ENCODE measurements at regions not wholly inside any gene's neighbourhood (a gene's known extent, or its start where the extent isn't known, plus 50 kb on each side); places are given as distances from the start of the nearest gene placed in this dataset.

DNA sequence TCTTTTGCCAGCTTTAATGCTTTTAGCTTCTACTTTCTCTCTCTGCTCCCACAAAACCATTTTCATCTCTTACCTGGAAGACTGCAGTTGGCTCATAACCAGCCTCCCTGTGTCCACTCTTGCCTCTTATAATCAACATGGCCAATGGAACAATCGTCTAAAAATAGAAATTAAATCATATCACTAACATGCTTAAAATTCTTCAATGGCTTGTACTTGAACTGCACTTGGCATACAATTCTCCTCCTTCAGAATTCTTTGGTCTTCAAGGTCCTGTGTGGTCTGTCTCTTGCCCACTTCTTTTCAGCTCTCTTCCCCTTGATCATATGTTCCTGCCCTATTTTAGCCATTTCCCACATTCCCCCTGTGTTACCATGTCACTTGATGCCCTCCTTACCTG lies 342.2 kb downstream of the ATP23 start:
- no peak overlapping the region for H3K4me2 ChIP-seq (ENCODE audit: low read length)
- no peaks in the 10 kb centered on the region for H3K27me3 ChIP-seq (ENCODE audit: control insufficient read depth, low read length)
- H4K20me1 ChIP-seq (ENCODE audit: control insufficient read depth, insufficient read depth, low read depth, low read length), result no peaks in the 10 kb centered on the region
- no peaks in the 10 kb centered on the region for H3K79me2 ChIP-seq (ENCODE audit: control insufficient read depth, low read length)
- no peaks in the 10 kb centered on the region for H3K36me3 ChIP-seq (ENCODE audit: control insufficient read depth, low read length)
- H3K9me3 ChIP-seq (ENCODE audit: control insufficient read depth, insufficient read depth, low read length), result no peaks in the 10 kb centered on the region
- H3K27ac ChIP-seq (ENCODE audit: low read depth, low read length), result no peak overlapping the region
- TF ChIP-seq, protein P1, sequence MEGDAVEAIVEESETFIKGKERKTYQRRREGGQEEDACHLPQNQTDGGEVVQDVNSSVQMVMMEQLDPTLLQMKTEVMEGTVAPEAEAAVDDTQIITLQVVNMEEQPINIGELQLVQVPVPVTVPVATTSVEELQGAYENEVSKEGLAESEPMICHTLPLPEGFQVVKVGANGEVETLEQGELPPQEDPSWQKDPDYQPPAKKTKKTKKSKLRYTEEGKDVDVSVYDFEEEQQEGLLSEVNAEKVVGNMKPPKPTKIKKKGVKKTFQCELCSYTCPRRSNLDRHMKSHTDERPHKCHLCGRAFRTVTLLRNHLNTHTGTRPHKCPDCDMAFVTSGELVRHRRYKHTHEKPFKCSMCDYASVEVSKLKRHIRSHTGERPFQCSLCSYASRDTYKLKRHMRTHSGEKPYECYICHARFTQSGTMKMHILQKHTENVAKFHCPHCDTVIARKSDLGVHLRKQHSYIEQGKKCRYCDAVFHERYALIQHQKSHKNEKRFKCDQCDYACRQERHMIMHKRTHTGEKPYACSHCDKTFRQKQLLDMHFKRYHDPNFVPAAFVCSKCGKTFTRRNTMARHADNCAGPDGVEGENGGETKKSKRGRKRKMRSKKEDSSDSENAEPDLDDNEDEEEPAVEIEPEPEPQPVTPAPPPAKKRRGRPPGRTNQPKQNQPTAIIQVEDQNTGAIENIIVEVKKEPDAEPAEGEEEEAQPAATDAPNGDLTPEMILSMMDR (IDR thresholded peaks at IDR 0.05; ENCODE audit: low read depth, low read length, poor library complexity, severe bottlenecking), result no peak
- no peak for TF ChIP-seq EZH2phosphoT487 (IDR thresholded peaks at IDR 0.05; ENCODE audit: borderline replicate concordance, low read length)
- no peak overlapping the region for H3K4me3 ChIP-seq (ENCODE audit: low read length)
- H3K4me1 ChIP-seq (ENCODE audit: control insufficient read depth, low read length), result no peaks in the 10 kb centered on the region
- no peaks in the 10 kb centered on the region for H3F3A ChIP-seq (ENCODE audit: control insufficient read depth, insufficient read depth)
- no peaks in the 10 kb centered on the region for H3K9me2 ChIP-seq (replicated peaks; ENCODE audit: control insufficient read depth, low read length)

DNA sequence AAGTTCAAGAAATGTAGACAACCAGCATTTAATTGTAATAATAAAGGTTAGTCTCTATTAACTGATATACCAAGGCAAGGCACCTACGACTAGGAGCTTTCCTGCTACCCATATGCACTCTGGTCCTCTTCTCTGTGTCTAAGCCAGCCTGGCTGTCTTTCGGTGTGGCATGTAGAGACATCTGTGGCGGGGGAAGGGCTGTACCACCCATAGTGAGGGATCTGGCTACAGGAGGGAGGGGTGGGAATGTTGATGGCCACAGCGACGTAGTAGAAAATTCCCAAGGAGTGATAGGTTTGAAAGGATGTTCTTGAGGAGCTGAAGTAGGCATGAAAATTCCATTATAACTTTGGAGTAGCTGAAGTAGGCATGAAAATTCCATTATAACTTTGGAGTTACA lies 344.2 kb downstream of the ATP23 start:
- H3F3A ChIP-seq (ENCODE audit: control insufficient read depth, insufficient read depth), result no peaks in the 10 kb centered on the region
- no peaks in the 10 kb centered on the region for H3K27me3 ChIP-seq (ENCODE audit: control insufficient read depth, low read length)
- no peaks in the 10 kb centered on the region for H3K9me2 ChIP-seq (replicated peaks; ENCODE audit: control insufficient read depth, low read length)
- no peak overlapping the region for H3K4me2 ChIP-seq (ENCODE audit: low read length)
- H3K79me2 ChIP-seq (ENCODE audit: control insufficient read depth, low read length), result no peaks in the 10 kb centered on the region
- no peaks in the 10 kb centered on the region for H3K4me1 ChIP-seq (ENCODE audit: control insufficient read depth, low read length)
- H4K20me1 ChIP-seq (ENCODE audit: control insufficient read depth, insufficient read depth, low read depth, low read length), result no peaks in the 10 kb centered on the region
- no peak overlapping the region for H3K4me3 ChIP-seq (ENCODE audit: low read length)
- H3K36me3 ChIP-seq (ENCODE audit: control insufficient read depth, low read length), result no peaks in the 10 kb centered on the region
- no peaks in the 10 kb centered on the region for H3K9me3 ChIP-seq (ENCODE audit: control insufficient read depth, insufficient read depth, low read length)
- TF ChIP-seq, protein P1 (IDR thresholded peaks at IDR 0.05; ENCODE audit: low read depth, low read length, poor library complexity, severe bottlenecking), result no peak
- no peak for TF ChIP-seq EZH2phosphoT487 (IDR thresholded peaks at IDR 0.05; ENCODE audit: borderline replicate concordance, low read length)
- H3K27ac ChIP-seq (ENCODE audit: low read depth, low read length), result no peak overlapping the region

DNA sequence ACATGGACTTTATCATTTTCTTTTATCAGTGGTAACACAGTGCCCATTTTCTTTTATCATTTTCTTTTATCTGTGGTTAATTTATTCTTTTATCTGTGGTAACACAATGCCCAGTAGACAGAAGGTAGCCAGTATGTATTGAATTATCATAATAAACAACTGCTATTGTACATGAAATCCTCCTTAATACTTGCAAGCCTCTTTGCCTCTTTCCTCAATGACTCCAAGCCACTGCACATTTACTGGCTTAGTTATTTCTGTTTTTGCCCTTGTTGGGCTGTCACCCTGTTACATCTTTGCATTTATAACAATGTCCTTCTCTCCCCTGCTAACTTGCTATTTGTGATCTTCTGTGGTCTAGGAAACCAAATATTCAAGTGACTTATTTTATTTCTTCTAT lies 345.0 kb downstream of the ATP23 start:
- H3K4me3 ChIP-seq (ENCODE audit: low read length), result no peak overlapping the region
- no peaks in the 10 kb centered on the region for H4K20me1 ChIP-seq (ENCODE audit: control insufficient read depth, insufficient read depth, low read depth, low read length)
- H3F3A ChIP-seq (ENCODE audit: control insufficient read depth, insufficient read depth), result no peaks in the 10 kb centered on the region
- no peaks in the 10 kb centered on the region for H3K36me3 ChIP-seq (ENCODE audit: control insufficient read depth, low read length)
- H3K4me1 ChIP-seq (ENCODE audit: control insufficient read depth, low read length), result no peaks in the 10 kb centered on the region
- no peak overlapping the region for H3K27ac ChIP-seq (ENCODE audit: low read depth, low read length)
- H3K79me2 ChIP-seq (ENCODE audit: control insufficient read depth, low read length), result no peaks in the 10 kb centered on the region
- no peak for TF ChIP-seq EZH2phosphoT487 (IDR thresholded peaks at IDR 0.05; ENCODE audit: borderline replicate concordance, low read length)
- TF ChIP-seq, protein P1 (IDR thresholded peaks at IDR 0.05; ENCODE audit: low read depth, low read length, poor library complexity, severe bottlenecking), result no peak
- H3K9me3 ChIP-seq (ENCODE audit: control insufficient read depth, insufficient read depth, low read length), result no peaks in the 10 kb centered on the region
- no peaks in the 10 kb centered on the region for H3K9me2 ChIP-seq (replicated peaks; ENCODE audit: control insufficient read depth, low read length)
- no peak overlapping the region for H3K4me2 ChIP-seq (ENCODE audit: low read length)
- H3K27me3 ChIP-seq (ENCODE audit: control insufficient read depth, low read length), result no peaks in the 10 kb centered on the region

DNA sequence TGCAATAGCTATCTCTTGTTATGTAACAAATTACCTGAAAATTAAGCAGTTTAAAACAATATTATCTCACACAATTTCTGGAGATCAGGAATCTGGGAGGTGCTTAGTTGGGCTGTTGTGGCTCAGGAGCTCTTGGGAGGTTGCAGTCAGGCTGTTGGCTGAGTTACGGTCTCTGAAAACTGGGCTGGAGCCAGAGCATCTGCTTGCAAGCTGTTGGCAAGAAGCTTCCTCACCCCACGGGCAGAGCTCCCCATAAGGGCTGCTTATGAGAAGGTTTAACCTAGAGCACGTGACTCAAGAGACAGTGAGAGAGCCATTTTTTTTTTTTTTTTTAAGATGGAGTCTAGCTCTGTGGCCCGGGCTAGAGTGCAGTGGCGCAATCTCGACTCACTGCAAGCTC lies 346.8 kb downstream of the ATP23 start:
- Histone ChIP-seq H3K27me3 (ENCODE audit: control insufficient read depth, low read length) (no peaks in the 10 kb centered on the region), H3K79me2 (ENCODE audit: control insufficient read depth, low read length) (no peaks in the 10 kb centered on the region), H3F3A (ENCODE audit: control insufficient read depth, insufficient read depth) (no peaks in the 10 kb centered on the region), H3K4me3 (ENCODE audit: low read length) (no peak overlapping the region), H3K9me3 (ENCODE audit: control insufficient read depth, insufficient read depth, low read length) (no peaks in the 10 kb centered on the region), H3K9me2 (replicated peaks; ENCODE audit: control insufficient read depth, low read length) (no peaks in the 10 kb centered on the region), H3K27ac (ENCODE audit: low read depth, low read length) (no peak overlapping the region), H3K36me3 (ENCODE audit: control insufficient read depth, low read length) (no peaks in the 10 kb centered on the region), H3K4me2 (ENCODE audit: low read length) (no peak overlapping the region), H3K4me1 (ENCODE audit: control insufficient read depth, low read length) (no peaks in the 10 kb centered on the region), H4K20me1 (ENCODE audit: control insufficient read depth, insufficient read depth, low read depth, low read length) (no peaks in the 10 kb centered on the region)
- TF ChIP-seq EZH2phosphoT487 (IDR thresholded peaks at IDR 0.05; ENCODE audit: borderline replicate concordance, low read length), result no peak
- TF ChIP-seq, protein P1 (IDR thresholded peaks at IDR 0.05; ENCODE audit: low read depth, low read length, poor library complexity, severe bottlenecking), result no peak

Measured in DOHH2 (cell line).